Fibroblast of mammary gland (primary cell): ENCODE measurements at regions not wholly inside any gene's neighbourhood (a gene's known extent, or its start where the extent isn't known, plus 50 kb on each side); places are given as distances from the start of the nearest gene placed in this dataset.
"Not testable (repeated sequence)": the region's sequence is repeated elsewhere in the genome, so short reads cannot be mapped to it uniquely, and the experiment has no call there.

Experiments used
- DNase-seq: peaks from one replicate; pipeline ENCODE4 v3.0.0-alpha.2; 2010; ENCODE audit warnings: low read depth
- H3K4me3 ChIP-seq: 2 replicates; pipeline ENCODE4 v1.5.1; 2011; ENCODE audit warnings: low read depth, mild to moderate bottlenecking, low read length, moderate library complexity; ENCODE audit not compliant: control insufficient read depth
- CTCF ChIP-seq: conservative IDR thresholded peaks from 2 replicates; pipeline ENCODE4 v1.5.1; 2011; ENCODE audit warnings: low read depth, low read length, inconsistent platforms; ENCODE audit not compliant: control insufficient read depth, insufficient read depth

- peak; percentile 65 for DNase-seq
- no peak overlapping the region for H3K4me3 ChIP-seq
- peak; percentile 90 for TF ChIP-seq CTCF
Measured at GRCh38 chr16:73956587-73957494, 339.8 kb upstream of the PSMD7 start.

DNA sequence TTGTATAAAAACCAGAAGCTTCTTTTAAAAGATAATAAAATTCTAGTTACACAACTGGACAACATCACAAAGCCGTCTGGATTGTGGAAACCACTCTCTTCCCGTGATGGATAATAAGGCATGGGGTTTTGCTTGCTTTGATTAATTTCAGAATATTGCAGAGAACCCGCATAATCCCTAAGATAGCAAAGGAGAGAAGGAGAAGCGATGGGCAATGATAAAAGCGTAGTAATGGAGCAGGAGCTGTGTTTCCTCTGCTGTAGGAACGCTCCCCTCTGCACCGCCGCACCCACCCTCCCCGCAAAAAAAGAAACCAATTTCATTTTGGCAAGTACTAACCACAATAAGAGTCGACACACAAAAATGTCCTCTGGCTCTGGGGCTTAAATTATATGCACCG, 340.9 kb upstream of the PSMD7 start:
- no peak overlapping the region for H3K4me3 ChIP-seq
- DNase-seq: no peak
- TF ChIP-seq CTCF: no peak

DNA sequence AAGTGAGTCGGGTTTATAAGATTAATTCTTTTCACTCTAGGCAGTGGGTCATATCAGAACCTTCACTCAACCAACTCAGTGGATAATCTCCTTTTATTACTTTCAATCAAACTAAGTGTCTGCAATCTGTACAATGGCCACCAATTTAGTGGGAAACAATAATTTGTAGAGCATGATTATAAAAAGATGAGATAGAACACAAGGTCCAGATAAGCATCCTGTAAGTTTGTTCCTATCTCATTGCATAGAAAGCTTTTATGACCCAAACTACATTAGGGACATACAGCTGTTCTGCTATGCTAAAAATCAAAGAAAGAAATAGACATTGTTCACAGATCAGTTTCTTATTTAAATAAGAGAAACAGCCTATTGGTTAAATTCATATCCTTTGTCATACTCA, 341.4 kb upstream of the PSMD7 start:
- TF ChIP-seq CTCF: no peak
- no peak overlapping the region for H3K4me3 ChIP-seq
- DNase-seq: no peak

- no peak for TF ChIP-seq CTCF
Measured at GRCh38 chr16:73951481-73951880, 345.1 kb upstream of the PSMD7 start.

GRCh38 chr16:73949574-73950320, 346.9 kb upstream of the PSMD7 start:
- H3K4me3 ChIP-seq: no peak overlapping the region
- DNase-seq: peak; percentile 91
- TF ChIP-seq CTCF: no peak

More at GRCh38 chr16:73951481-73951880, 345.1 kb upstream of the PSMD7 start:
- H3K4me3 ChIP-seq: no peak overlapping the region
- no peak for DNase-seq

DNA sequence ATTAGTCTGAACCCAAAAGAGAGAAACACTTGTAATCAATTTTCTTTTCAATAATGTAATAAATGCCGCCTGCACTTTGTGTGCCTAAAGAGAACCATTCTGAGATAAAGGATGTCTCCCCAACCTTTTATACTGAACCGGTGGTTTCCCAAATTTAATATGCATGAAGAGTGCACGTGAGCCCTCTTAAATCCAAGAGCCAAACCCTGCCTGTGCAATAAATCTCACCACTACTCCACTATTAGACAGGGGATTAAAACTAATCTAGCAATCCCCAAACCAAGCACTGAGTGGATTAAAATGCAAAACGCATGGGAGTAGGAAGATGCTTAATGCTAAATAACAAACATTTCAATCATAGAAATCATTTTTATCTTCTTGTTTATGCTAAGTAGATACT, 351.0 kb upstream of the PSMD7 start:
- H3K4me3 ChIP-seq: no peak overlapping the region
- no peak for TF ChIP-seq CTCF
- DNase-seq: no peak

- DNase-seq, H3K4me3 ChIP-seq: not testable (repeated sequence)
Measured at GRCh38 chr16:73943184-73943583, 353.4 kb upstream of the PSMD7 start.

GRCh38 chr16:73940786-73941185, 355.8 kb upstream of the PSMD7 start:
- not testable (repeated sequence) for DNase-seq

More at GRCh38 chr16:73940786-73941185, 355.8 kb upstream of the PSMD7 start:
- not testable (repeated sequence) for H3K4me3 ChIP-seq
